ENCODE measurements at regions not wholly inside any gene's neighbourhood (a gene's known extent, or its start where the extent isn't known, plus 50 kb on each side); places are given as distances from the start of the nearest gene placed in this dataset.
A peak's percentile ranks its signal among the peaks of the same experiment; 100 is the strongest.

- 100% methylated on average over 1 of the region's 1 CpG for WGBS (ENCODE audit: insufficient coverage)
- Histone ChIP-seq H3K4me3 (replicated peaks in 1 of 3; ENCODE audit: low read depth in 2 of 3, low read length in 3 of 3) (no peak overlapping the region), H3K9me3 (replicated peaks in 1 of 2; ENCODE audit: control insufficient read depth in 1 of 2, insufficient read depth in 1 of 2, low read length in 2 of 2) (no peaks in the 10 kb centered on the region), H3K27me3 (ENCODE audit: control insufficient read depth in 2 of 2, insufficient read depth in 2 of 2, low read length in 2 of 2) (no peaks in the 10 kb centered on the region), H3K27ac (ENCODE audit: low read depth in 1 of 2, low read length in 2 of 2) (no peak overlapping the region), H3K4me2 (replicated peaks; ENCODE audit: extremely low read depth, low read length, poor library complexity, severe bottlenecking) (no peak overlapping the region), H3K4me1 (ENCODE audit: control insufficient read depth in 1 of 2, insufficient read depth in 2 of 2, low read length in 2 of 2) (no peaks in the 10 kb centered on the region), H3K36me3 (replicated peaks in 1 of 2; ENCODE audit: control insufficient read depth in 1 of 2, insufficient read depth in 2 of 2, low read length in 2 of 2) (no peaks in the 10 kb centered on the region), H4K20me1 (ENCODE audit: insufficient read depth, low read length) (no peaks in the 10 kb centered on the region), H2AFZ (ENCODE audit: insufficient read depth, low read depth, low read length, poor library complexity, severe bottlenecking) (no peak overlapping the region), H3K9ac (ENCODE audit: insufficient read depth, low read length, poor library complexity, severe bottlenecking) (no peak overlapping the region), H3K79me2 (ENCODE audit: insufficient read depth, low read length) (no peaks in the 10 kb centered on the region)
- intact Hi-C loops (cut with micrococcal nuclease), result no loop called here
- Mint-ChIP-seq H3K9me3 (peaks cover 0 to 7% (median 0%) of the 10 kb centered on the region in 7 donors), H3K4me3 (no peak overlapping the region), H3K27ac (no peak overlapping the region), H3K36me3 (no peaks in the 10 kb centered on the region), H3K27me3 (ENCODE audit: low read depth in 3 of 3) (peaks cover 0 to 1% (median 0%) of the 10 kb centered on the region in 3 donors), H3K4me1 (no peaks in the 10 kb centered on the region)
- no peak for DNase-seq
- TF ChIP-seq CTCF (IDR thresholded peaks at IDR 0.05), result no peak
These were observed 117.1 kb upstream of the SPAG17 start for GRCh38 chr1:118302145-118302544.

GRCh38 chr1:118300808-118301207 lies 115.8 kb upstream of the SPAG17 start:
- no peak for TF ChIP-seq CTCF (IDR thresholded peaks at IDR 0.05)
- no peak for DNase-seq
- H3K36me3 ChIP-seq (replicated peaks in 1 of 2; ENCODE audit: control insufficient read depth in 1 of 2, insufficient read depth in 2 of 2, low read length in 2 of 2), result no peaks in the 10 kb centered on the region
- H3K79me2 ChIP-seq (ENCODE audit: insufficient read depth, low read length), result no peaks in the 10 kb centered on the region
- H3K4me2 ChIP-seq (replicated peaks; ENCODE audit: extremely low read depth, low read length, poor library complexity, severe bottlenecking), result no peak overlapping the region
- H3K4me1 ChIP-seq (ENCODE audit: control insufficient read depth in 1 of 2, insufficient read depth in 2 of 2, low read length in 2 of 2), result no peaks in the 10 kb centered on the region
- Mint-ChIP-seq H3K27ac (peak overlapping the region in 1 of 7 donors; percentile 25), H3K4me3 (no peak overlapping the region), H3K36me3 (no peaks in the 10 kb centered on the region), H3K27me3 (ENCODE audit: low read depth in 3 of 3) (peaks cover 0 to 1% (median 0%) of the 10 kb centered on the region in 3 donors), H3K4me1 (no peaks in the 10 kb centered on the region), H3K9me3 (peaks cover 0 to 7% (median 0%) of the 10 kb centered on the region in 7 donors)
- no peak overlapping the region for H3K9ac ChIP-seq (ENCODE audit: insufficient read depth, low read length, poor library complexity, severe bottlenecking)
- no peak overlapping the region for H3K27ac ChIP-seq (ENCODE audit: low read depth in 1 of 2, low read length in 2 of 2)
- no peak overlapping the region for H2AFZ ChIP-seq (ENCODE audit: insufficient read depth, low read depth, low read length, poor library complexity, severe bottlenecking)
- H3K27me3 ChIP-seq (ENCODE audit: control insufficient read depth in 2 of 2, insufficient read depth in 2 of 2, low read length in 2 of 2), result no peaks in the 10 kb centered on the region
- H3K9me3 ChIP-seq (replicated peaks in 1 of 2; ENCODE audit: control insufficient read depth in 1 of 2, insufficient read depth in 1 of 2, low read length in 2 of 2), result no peaks in the 10 kb centered on the region
- intact Hi-C loops (cut with micrococcal nuclease), result no loop called here
- no peak overlapping the region for H3K4me3 ChIP-seq (replicated peaks in 1 of 3; ENCODE audit: low read depth in 2 of 3, low read length in 3 of 3)
- H4K20me1 ChIP-seq (ENCODE audit: insufficient read depth, low read length), result no peaks in the 10 kb centered on the region
